ENCODE measurements at regions not wholly inside any gene's neighbourhood (a gene's known extent, or its start where the extent isn't known, plus 50 kb on each side); places are given as distances from the start of the nearest gene placed in this dataset.
A peak's percentile ranks its signal among the peaks of the same experiment; 100 is the strongest.

GRCh38 chr1:96360036-96360795, 361.4 kb upstream of the PTBP2 start:
- DNase-seq, result no peak
- peaks cover 54% of the 10 kb centered on the region for H3K4me1 Mint-ChIP-seq (ENCODE audit: low read depth)

GRCh38 chr1:96361271-96361856, 360.2 kb upstream of the PTBP2 start:
- H3K4me3 Mint-ChIP-seq, result no peak overlapping the region
- TF ChIP-seq CTCF (IDR thresholded peaks at IDR 0.05), result no peak
- H3K4me1 Mint-ChIP-seq (ENCODE audit: low read depth), result peaks cover 65% of the 10 kb centered on the region
- no peaks in the 10 kb centered on the region for H3K9me3 Mint-ChIP-seq
- peaks cover 2% of the 10 kb centered on the region; the same call in 1 of the 2 replicates for H3K27me3 Mint-ChIP-seq (ENCODE audit: insufficient read depth)
- no peak for DNase-seq
- no peak overlapping the region for H3K27ac Mint-ChIP-seq
- H3K36me3 Mint-ChIP-seq (ENCODE audit: low read depth), result no peaks in the 10 kb centered on the region

More at GRCh38 chr1:96360036-96360795, 361.4 kb upstream of the PTBP2 start:
- Mint-ChIP-seq H3K4me3 (no peak overlapping the region), H3K9me3 (no peaks in the 10 kb centered on the region), H3K27ac (no peak overlapping the region), H3K27me3 (ENCODE audit: insufficient read depth) (peaks cover 2% of the 10 kb centered on the region; the same call in 1 of the 2 replicates), H3K36me3 (ENCODE audit: low read depth) (no peaks in the 10 kb centered on the region)
- TF ChIP-seq CTCF (IDR thresholded peaks at IDR 0.05), result no peak

GRCh38 chr1:96361961-96362360, 359.6 kb upstream of the PTBP2 start:
- DNase-seq, result no peak
- Mint-ChIP-seq H3K4me3 (peak overlapping the region; percentile 25; the same call in 1 of the 2 replicates), H3K4me1 (ENCODE audit: low read depth) (peaks cover 71% of the 10 kb centered on the region), H3K27ac (peak overlapping the region; percentile 6; the same call in 1 of the 2 replicates), H3K27me3 (ENCODE audit: insufficient read depth) (peaks cover 2% of the 10 kb centered on the region; the same call in 1 of the 2 replicates), H3K36me3 (ENCODE audit: low read depth) (no peaks in the 10 kb centered on the region), H3K9me3 (no peaks in the 10 kb centered on the region)
- no peak for TF ChIP-seq CTCF (IDR thresholded peaks at IDR 0.05)

- peak overlapping the region; percentile 31 for H3K4me3 Mint-ChIP-seq
Measured at GRCh38 chr1:96362623-96363022, 359.0 kb upstream of the PTBP2 start.

GRCh38 chr1:96363826-96364225, 357.8 kb upstream of the PTBP2 start:
- Mint-ChIP-seq H3K27ac (peak overlapping the region; percentile 82), H3K27me3 (ENCODE audit: insufficient read depth) (peaks cover 2% of the 10 kb centered on the region; the same call in 1 of the 2 replicates), H3K9me3 (no peaks in the 10 kb centered on the region), H3K4me3 (peak overlapping the region; percentile 23; the same call in 1 of the 2 replicates), H3K36me3 (ENCODE audit: low read depth) (no peaks in the 10 kb centered on the region), H3K4me1 (ENCODE audit: low read depth) (peaks cover 82% of the 10 kb centered on the region)
- no peak for DNase-seq
- no peak for TF ChIP-seq CTCF (IDR thresholded peaks at IDR 0.05)

More at GRCh38 chr1:96362623-96363022, 359.0 kb upstream of the PTBP2 start:
- DNase-seq, result peak; percentile 97
- no peak for TF ChIP-seq CTCF (IDR thresholded peaks at IDR 0.05)
- no peaks in the 10 kb centered on the region for H3K9me3 Mint-ChIP-seq
- no peaks in the 10 kb centered on the region for H3K36me3 Mint-ChIP-seq (ENCODE audit: low read depth)
- peaks cover 76% of the 10 kb centered on the region for H3K4me1 Mint-ChIP-seq (ENCODE audit: low read depth)
- H3K27me3 Mint-ChIP-seq (ENCODE audit: insufficient read depth), result peaks cover 2% of the 10 kb centered on the region; the same call in 1 of the 2 replicates
- peak overlapping the region; percentile 82 for H3K27ac Mint-ChIP-seq
